Coronary artery (tissue), 2 donors: ENCODE measurements at regions not wholly inside any gene's neighbourhood (a gene's known extent, or its start where the extent isn't known, plus 50 kb on each side); places are given as distances from the start of the nearest gene placed in this dataset.

Experiments used
- DNase-seq: peaks from one replicate; pipeline ENCODE4 v3.0.0-alpha.2; 2017; ENCODE audit warnings: low spot score
- H3K27ac ChIP-seq, 2 donors: fragments of 200-600 bp; sonication (generic); one replicate each; pipeline ENCODE4 v1.5.1; 2016 to 2019
- H3K4me3 ChIP-seq: fragments of 200-600 bp; sonication (generic); 2 replicates; pipeline ENCODE4 v1.5.1; 2016; ENCODE audit warnings: mild to moderate bottlenecking, moderate library complexity
- CTCF ChIP-seq: fragments of 200-600 bp; sonication (generic); IDR thresholded peaks from one replicate; pipeline ENCODE4 v1.5.1; 2019; ENCODE audit warnings: antibody characterized with exemption

DNA sequence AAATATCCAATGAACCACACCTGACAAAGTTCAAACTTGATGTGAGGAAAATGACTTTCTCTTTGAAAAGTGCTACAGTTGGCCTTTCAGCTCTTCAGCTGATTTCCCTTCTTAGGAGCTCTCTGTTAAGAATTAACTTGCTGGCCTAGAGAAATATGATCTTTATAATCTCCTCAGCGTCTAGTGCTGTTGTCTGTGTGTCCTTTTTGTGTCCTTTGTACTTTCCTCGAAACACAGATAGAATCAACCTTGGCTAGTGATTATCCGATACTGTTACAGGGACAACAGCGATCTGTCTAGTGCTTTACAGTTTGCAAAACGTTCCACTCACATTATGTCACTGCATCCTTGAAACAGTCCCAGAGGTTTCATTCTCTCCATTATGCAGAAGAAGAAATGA lies 162.8 kb upstream of the RMST start:
- no peak for DNase-seq
- no peak overlapping the region for H3K27ac ChIP-seq
- TF ChIP-seq CTCF: no peak
- no peak overlapping the region for H3K4me3 ChIP-seq

- H3K27ac ChIP-seq: no peak overlapping the region
- no peak for DNase-seq
- TF ChIP-seq CTCF: no peak
- H3K4me3 ChIP-seq: no peak overlapping the region
Measured at GRCh38 chr12:97300431-97300830, 162.2 kb upstream of the RMST start.

DNA sequence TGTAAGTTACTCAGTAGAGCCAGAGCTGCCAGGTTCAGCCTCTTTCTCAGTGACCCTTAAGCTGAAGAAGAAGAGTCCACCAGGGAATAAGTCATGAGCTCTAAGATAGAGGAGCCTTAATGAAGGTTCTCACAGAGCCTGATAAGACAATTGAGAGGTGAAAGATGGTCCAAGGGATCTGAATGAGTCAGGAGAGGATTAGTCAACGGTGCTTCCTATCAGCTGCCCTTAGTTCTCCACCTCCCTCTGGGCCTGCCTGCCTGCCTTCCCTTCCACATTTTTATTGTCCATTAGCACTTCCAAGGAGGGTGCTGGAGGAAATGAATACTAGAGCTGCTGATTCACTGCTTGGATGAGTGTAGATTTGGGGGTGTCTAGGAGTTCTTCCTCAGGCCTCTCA lies 161.7 kb upstream of the RMST start:
- no peak for DNase-seq
- no peak for TF ChIP-seq CTCF
- Histone ChIP-seq H3K27ac (no peak overlapping the region), H3K4me3 (no peak overlapping the region)

DNA sequence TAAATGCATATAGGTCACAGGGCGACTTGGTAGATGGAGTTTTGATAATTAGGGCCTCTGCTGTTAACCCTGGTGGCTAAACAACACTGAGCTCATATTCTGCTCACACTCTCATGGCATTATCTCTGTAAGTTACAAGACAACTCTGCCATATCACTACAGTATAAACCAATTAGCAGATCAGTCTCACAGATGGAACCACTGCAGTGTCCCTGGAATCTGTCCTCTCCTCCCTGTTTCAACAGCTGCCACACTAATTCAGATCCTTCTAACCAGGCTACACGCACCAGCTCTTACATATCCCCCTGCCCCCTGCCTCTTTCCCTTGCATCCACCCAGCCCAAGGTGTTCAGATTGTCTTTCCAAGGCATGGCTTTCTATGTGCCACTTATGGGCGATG lies 161.0 kb upstream of the RMST start:
- Histone ChIP-seq H3K27ac (no peak overlapping the region), H3K4me3 (no peak overlapping the region)
- TF ChIP-seq CTCF: no peak
- DNase-seq: no peak

DNA sequence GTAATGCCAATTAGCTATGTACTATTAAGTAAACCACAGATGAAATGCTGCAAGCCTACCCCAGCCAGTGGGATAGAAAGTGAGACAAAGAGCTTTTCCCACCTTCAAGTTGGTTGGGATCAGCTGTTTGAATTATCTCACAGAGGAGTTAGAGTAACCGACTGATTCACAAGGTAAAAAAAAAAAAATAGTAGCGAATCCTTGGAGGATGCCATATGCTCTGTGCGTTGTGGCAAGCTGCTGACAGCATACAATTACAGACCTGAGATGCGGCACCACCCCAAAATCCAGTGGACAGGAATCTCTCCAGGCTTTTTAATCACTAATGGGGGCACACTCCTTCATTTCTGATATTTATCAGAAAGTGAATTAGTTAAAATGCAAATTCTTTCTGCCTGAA lies 157.0 kb upstream of the RMST start:
- no peak for TF ChIP-seq CTCF
- no peak for DNase-seq
- Histone ChIP-seq H3K27ac (no peak overlapping the region), H3K4me3 (no peak overlapping the region)

GRCh38 chr12:97306147-97306546 lies 156.5 kb upstream of the RMST start:
- Histone ChIP-seq H3K27ac (no peak overlapping the region), H3K4me3 (no peak overlapping the region)
- no peak for TF ChIP-seq CTCF
- no peak for DNase-seq

DNA sequence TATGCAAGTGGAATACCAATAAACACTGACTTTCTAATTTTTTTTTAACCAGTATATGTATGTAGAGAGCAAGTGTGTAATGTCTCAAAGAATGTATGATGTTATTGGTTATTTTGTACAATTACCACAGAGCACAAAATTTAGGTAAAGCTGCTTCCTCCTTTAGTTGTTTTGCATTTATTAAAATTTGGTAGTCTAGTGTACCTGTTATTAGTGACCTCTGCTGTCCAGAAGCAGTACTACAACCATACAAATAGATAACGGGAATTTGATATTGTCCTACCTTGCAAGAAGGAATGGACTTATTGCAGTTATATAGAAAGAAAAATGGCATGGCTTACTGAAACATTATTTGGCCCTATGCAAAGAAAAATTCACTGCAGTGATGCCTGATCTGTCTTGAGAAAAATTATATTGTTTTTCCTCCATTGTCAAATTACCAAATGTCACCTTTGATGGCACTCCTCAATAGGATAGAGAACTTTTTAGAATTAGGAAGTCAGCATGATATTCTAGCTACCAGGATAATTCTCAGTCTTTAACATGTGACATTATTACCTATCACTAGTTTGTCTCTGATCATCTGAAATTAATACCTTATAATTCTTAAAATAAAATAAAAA lies 153.9 kb upstream of the RMST start:
- TF ChIP-seq CTCF: peak; percentile 39
- DNase-seq: no peak
- no peak overlapping the region for H3K4me3 ChIP-seq
- H3K27ac ChIP-seq: no peak overlapping the region
